ENCODE measurements at regions not wholly inside any gene's neighbourhood (a gene's known extent, or its start where the extent isn't known, plus 50 kb on each side); places are given as distances from the start of the nearest gene placed in this dataset.
"Not testable (repeated sequence)": the region's sequence is repeated elsewhere in the genome, so short reads cannot be mapped to it uniquely, and the experiment has no call there.

DNA sequence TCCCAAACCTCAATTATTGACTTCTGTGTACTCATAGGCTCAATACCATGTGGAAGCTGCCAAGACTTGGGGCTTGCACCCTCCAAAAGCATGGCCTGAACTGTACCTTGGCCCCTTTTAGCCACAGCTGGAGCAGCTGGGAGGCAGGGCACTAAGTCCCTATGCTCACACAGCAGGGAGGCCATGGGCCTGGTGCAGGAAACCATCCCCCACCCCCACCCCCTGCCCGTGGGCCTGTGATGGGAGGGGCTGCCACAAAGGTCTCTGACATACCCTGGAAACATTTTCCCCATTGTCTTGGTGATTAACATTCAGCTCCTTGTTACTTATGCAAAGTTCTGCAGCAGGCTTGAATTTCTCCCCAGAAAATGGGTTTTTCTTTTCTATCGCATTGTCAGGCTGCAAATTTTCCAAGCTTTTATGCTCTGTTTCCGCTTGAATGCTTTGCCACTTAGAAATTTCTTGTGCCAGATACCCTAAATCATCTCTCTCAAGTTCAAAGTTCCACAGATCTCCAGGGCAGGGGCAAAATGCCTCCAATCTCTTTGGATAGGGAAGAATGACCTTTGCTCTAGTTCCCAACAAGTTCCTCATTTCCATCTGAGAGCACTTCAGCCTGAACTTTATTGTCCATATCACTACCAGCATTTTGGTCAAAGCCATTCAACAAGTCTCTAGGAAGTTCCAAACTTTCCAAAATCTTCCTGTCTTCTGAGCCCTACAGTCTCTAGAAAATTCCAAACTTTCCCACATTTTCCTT is 141.8 kb downstream of the AHR start:
- not testable (repeated sequence) for DNase-seq (ENCODE audit: low read depth in 2 of 2)

- DNase-seq (ENCODE audit: low read depth in 2 of 2) = no peak
Measured at GRCh38 chr7:17440831-17441230, 142.4 kb downstream of the AHR start.

- no peak for DNase-seq (ENCODE audit: low read depth in 2 of 2)
Measured at GRCh38 chr7:17441557-17441956, 143.1 kb downstream of the AHR start.

DNA sequence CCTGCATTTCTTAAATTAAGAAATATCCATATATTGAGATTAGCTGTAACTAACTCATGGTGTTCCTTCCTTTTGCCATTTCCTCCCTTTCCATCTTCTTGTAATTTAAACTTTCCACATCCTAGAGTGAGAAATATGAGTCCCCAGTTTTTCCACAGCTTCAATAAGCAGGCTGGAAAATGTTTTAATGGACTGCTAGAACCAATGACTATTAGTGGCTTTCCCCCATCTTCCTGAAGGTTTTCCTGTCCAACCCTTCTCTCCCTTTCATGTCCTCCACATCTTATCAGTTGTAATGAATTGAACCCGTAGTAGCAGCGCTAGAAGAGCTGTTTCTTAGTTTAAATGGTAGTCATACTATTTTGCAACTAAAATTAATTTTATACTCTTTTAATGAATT is 145.7 kb downstream of the AHR start:
- no peak for DNase-seq (ENCODE audit: low read depth in 2 of 2)

- DNase-seq (ENCODE audit: low read depth in 2 of 2) = no peak
Measured at GRCh38 chr7:17444673-17445072, 146.2 kb downstream of the AHR start.

GRCh38 chr7:17446340-17446739 is 147.9 kb downstream of the AHR start:
- DNase-seq (ENCODE audit: low read depth in 2 of 2) = no peak

- no peak for DNase-seq (ENCODE audit: low read depth in 2 of 2)
Measured at GRCh38 chr7:17447728-17448478, 149.5 kb downstream of the AHR start.

DNA sequence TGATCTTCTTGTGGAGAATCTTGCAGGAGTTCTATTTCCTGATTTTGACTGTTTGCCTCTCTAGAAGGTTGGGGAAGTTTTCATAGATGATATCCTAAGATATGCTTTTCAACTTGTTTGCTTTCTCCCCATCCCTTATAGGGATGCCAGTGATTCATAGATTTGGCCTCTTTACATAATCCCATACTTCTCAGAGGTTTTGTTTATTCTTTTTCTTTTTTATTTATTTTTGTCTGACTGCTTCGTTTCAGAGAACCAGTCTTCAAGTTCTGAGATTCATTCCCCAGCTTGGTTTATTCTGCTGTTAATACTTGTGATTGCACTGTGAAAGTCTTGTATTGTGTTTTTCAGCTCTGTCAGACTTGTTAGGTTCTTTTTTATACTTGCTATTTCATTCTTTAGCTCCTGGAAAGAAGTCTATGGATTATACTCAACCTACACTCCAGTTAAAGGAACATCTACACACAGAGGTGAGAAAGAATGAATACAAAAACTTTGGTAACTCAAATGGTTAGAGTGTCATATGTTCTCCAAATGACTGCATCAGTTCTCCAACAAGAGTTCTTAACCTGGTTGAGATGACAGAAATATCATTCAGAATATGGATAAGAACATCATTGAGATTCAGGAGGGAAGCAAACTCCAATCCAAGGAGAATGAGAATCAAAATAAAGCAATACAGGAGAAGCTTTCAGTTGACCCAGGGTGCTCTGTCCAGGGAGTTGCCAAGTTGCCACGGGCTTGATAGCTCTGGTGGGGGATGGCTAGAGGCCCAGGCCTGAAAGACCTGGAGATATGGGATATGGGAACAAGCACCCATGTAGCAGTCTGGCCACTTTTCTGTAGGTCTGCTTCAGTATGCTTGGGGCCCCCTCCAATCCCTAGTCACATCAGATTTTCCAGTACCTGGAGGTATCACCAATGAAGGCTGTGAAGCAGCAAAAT is 150.3 kb downstream of the AHR start:
- DNase-seq (ENCODE audit: low read depth in 2 of 2) = no peak

DNA sequence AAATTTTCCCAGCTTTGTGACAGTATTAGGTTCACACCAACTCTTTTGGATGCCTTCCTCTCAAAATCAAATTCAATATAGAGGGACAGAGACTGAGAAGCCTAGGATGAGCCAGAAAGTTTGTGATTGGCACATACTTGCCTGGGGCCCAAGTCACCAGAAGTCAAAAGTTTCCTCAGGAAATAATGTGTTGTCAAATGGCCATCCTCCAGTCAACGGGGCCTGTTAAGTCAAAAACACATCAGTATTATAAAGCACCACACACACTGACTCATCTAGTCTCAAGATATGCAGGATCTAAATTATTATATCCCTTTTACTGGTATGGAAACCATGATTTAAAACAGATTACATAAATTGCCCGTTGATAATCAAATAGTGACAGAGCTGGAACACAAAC is 158.1 kb downstream of the AHR start:
- DNase-seq (ENCODE audit: low read depth in 2 of 2) = no peak

DNA sequence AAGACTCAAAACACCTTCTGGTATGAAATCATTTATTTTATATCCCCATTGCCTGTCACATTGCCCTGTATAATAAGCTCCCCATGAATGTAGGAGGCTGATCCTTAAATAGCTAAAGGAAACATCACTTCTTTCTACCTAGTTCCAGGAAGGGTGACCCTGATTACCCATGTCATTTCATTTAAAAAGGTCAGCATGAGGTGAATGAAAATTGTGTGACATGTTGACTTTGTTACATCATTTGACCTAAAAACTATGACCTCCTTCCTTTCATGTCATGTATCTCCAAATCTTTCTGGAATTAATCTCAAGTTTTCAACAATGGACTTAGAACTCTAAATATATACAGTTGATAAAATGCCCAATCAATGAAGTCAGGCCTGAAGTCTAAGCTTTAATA is 161.5 kb downstream of the AHR start:
- no peak for DNase-seq (ENCODE audit: low read depth in 2 of 2)

DNA sequence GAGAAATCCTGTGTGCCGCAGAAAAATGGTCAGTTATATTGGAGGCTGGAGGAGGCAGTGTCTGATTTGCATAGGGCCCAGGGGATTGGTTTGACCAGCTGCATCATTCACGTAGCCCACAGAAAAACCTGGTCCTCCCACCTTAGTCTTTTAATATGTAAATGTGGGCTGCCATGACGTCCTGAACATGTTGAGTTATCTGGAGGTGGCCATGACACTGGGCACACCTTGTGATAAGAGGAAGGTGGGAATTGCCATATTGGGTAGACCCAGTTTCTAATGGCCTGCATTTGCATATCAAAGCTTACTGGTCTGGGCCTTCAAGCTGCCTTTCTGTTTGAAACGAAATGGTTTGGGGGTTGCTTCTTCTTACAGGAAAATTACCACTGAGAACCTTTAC is 162.2 kb downstream of the AHR start:
- no peak for DNase-seq (ENCODE audit: low read depth in 2 of 2)

- no peak for DNase-seq (ENCODE audit: low read depth in 2 of 2)
Measured at GRCh38 chr7:17462131-17462631, 163.7 kb downstream of the AHR start.

- no peak for DNase-seq (ENCODE audit: low read depth in 2 of 2)
Measured at GRCh38 chr7:17463511-17464085, 165.1 kb downstream of the AHR start.

DNA sequence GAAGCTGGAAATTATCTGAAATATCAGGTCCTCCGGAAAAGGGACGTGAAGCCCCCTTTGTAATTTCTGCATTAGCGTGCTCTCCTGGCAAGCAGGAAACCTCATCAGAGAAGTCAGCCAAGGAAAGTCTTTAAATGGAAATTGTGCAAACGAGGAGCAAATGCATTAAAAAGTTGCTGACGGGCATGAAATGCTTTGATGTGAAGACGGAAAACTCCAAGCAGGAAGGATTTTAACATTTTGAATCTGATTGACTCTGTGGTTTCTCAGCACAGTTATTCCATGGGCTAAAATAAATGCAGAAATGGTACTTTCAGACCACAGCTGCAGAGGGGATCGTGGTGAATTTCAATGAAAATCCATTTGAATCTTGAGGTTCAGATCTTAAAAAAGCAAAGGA is 167.8 kb downstream of the AHR start:
- no peak for DNase-seq (ENCODE audit: low read depth in 2 of 2)

GRCh38 chr7:17467386-17467945 is 169.0 kb downstream of the AHR start:
- DNase-seq (ENCODE audit: low read depth in 2 of 2) = no peak

DNA sequence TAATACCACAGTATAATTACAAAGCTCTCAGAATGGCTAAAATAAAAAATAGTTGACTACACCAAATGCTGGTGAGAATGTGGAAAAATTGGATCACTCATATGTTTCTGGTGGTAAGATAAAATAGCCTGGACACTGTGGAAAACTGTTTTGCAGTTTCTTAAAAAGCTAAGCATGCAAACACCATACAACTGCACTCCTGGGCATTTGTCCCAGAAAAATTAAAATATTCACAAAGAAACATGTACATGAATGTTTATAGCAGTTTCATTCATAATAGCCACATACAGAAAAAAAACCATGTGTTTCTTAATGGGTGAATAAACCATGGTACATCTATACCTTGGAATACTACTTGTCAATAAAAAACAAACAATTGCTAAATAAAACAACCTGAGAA is 172.9 kb downstream of the AHR start:
- no peak for DNase-seq (ENCODE audit: low read depth in 2 of 2)

DNA sequence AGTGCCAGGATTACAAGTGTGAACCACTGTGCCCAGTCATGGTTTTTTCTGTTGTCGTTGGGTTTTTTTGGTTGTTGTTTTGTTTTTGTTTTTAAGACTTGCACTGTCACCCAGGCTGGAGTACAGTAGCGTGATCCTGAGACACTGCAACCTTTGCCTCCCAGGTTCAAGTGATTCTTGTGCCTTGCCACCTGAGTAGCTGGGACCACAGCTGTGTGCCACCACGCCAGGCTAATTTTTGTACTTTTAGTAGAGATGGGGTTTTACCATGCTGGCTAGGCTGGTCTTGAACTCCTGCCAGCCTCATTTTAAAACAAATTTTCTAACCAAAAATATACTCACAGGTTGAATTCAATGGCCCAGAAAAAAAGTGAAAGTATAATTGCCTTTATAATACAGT is 174.1 kb downstream of the AHR start:
- DNase-seq (ENCODE audit: low read depth in 2 of 2) = no peak

DNA sequence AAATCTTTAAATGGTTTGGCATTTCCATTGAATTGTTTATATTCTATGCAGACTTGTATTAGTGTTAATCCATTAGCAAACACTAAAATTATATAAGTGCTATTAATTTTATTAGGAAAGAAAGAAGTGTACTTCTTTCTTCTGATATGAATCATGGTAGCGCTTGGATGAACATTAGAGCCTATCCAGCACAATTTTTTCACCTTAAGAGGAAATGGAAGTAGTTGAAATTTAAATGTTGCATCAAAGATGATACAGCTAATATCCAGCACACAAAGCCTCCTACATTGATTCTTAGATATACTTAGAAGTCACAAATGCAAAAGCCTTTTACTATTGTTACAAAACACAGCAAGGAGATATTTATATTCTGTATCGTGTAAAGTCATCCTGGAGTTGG is 174.5 kb downstream of the AHR start:
- DNase-seq (ENCODE audit: low read depth in 2 of 2) = no peak

DNA sequence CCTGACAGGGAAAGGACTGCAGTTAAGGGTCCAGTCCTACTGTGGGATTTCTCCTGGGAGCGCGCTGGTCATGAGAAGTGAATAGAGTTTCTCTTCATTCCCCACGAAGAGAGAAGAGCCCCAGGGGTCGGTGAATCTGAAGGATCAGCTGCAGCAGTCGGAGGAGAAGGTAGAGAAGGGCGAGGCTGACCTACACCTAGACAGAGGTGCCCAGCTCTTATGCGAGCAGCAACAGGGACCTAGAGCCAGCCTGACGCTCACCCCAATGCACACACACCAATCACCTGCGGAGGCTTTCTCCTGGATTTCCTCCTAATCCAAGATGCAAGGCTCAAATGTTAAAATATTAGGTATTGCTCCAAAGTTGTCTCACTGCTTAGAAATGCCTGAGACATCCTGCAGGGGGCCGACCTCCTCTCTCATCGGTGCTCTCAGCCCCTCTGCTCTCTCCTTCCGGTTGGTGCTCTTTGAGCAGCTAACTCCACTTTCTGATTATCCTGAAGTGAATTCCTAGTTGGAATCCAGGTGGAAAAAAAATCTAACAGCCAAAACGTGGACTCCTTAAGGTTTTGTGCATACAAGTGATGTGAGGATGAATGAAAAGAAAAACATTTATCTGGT is 176.4 kb downstream of the AHR start:
- DNase-seq (ENCODE audit: low read depth in 2 of 2) = no peak

GRCh38 chr7:17477182-17477581 is 178.7 kb downstream of the AHR start:
- no peak for DNase-seq (ENCODE audit: low read depth in 2 of 2)

GRCh38 chr7:17481118-17481517 is 182.7 kb downstream of the AHR start:
- DNase-seq (ENCODE audit: low read depth in 2 of 2) = no peak
